HCT116 (cell line): ENCODE measurements at regions not wholly inside any gene's neighbourhood (a gene's known extent, or its start where the extent isn't known, plus 50 kb on each side); places are given as distances from the start of the nearest gene placed in this dataset.

Experiments
- ATAC-seq: fragments of 200-7000 bp; cut with Tn5 transposase; 2 replicates; pipeline ENCODE4 v1.9.1; 2020; ENCODE audit warnings: mild to moderate bottlenecking, moderate library complexity
- BruUV-seq: library from RNA; stranded (reverse); fragments of 400-500 nt; replicated peaks from 2 replicates; lab custom pipeline; 2021; lab: Mats Ljungman, UMichigan
- CTCF ChIA-PET: fragments of 300-600 bp; sonication (Branson Sonifier 250); formaldehyde crosslinking; loops from one replicate; lab custom pipeline; 2021; ENCODE audit warnings: antibody characterized with exemption; lab: Charles Lee
- POLR2A ChIA-PET: fragments of 300-600, 350-600 bp; sonication (Branson Sonifier 250); formaldehyde crosslinking; loops from one replicate; lab custom pipeline; 2021; ENCODE audit warnings: antibody characterized with exemption; lab: Charles Lee
- RAD21 ChIA-PET, 2 experiments: fragments of 300-600 bp; sonication (Branson Sonifier 250); formaldehyde crosslinking; loops; one replicate each; lab custom pipeline; 2023; ENCODE audit warnings: low total read pairs in 2 of 2; ENCODE audit not compliant: uncharacterized antibody in 2 of 2, unreplicated experiment in 2 of 2, low non-redundant PET in 1 of 2; lab: Charles Lee
- DNase-seq: peaks from one replicate; pipeline ENCODE4 v3.0.0-alpha.2; 2010; ENCODE audit warnings: low read depth, low spot score
- H2AFZ ChIP-seq: fragments of 200-600 bp; shearing (Covaris generic), sonication (generic); 2 replicates; pipeline ENCODE4 v1.6.1; 2017; ENCODE audit warnings: low read depth, mixed run types, mixed read lengths, antibody characterized with exemption, low read length; ENCODE audit not compliant: poor library complexity, severe bottlenecking
- H3K27ac ChIP-seq: 2 replicates; pipeline ENCODE4 v1.5.1; 2012; ENCODE audit warnings: low read depth, low read length
- H3K27me3 ChIP-seq: fragments of 200-600 bp; sonication (generic); 2 replicates; pipeline ENCODE4 v1.6.1; 2016; ENCODE audit warnings: mixed run types, low read length, mixed read lengths; ENCODE audit not compliant: insufficient read depth
- H3K36me3 ChIP-seq, 2 experiments: fragments of 200-500 bp in 1 of 2; fragments of 200-600 bp in 1 of 2; sonication (Bioruptor generic) in 1 of 2; sonication (generic) in 1 of 2; 2 replicates each; pipeline versions ENCODE4 v1.5.1 to v1.6.1; 2014 to 2016; ENCODE audit warnings: low read length in 2 of 2, inconsistent platforms in 1 of 2, mixed read lengths in 1 of 2, mixed run types in 1 of 2; ENCODE audit not compliant: insufficient read depth in 2 of 2, control insufficient read depth in 1 of 2
- H3K4me1 ChIP-seq, 2 experiments: fragments of 200-600 bp in 1 of 2; sonication (generic) in 1 of 2; 2 replicates each; pipeline versions ENCODE4 v1.5.1 to v1.6.1; 2012 to 2017; ENCODE audit warnings: low read length in 2 of 2, inconsistent platforms in 1 of 2, mild to moderate bottlenecking in 1 of 2, mixed read lengths in 1 of 2, mixed run types in 1 of 2, moderate library complexity in 1 of 2; ENCODE audit not compliant: insufficient read depth in 2 of 2, control insufficient read depth in 1 of 2
- H3K4me2 ChIP-seq: fragments of 200-600 bp; sonication (generic); 2 replicates; pipeline ENCODE4 v1.6.1; 2017; ENCODE audit warnings: mixed run types, low read length, mixed read lengths
- H3K4me3 ChIP-seq, 2 experiments: fragments of 200-600 bp in 1 of 2; sonication (generic) in 1 of 2; replicated peaks in 1 of 2; 2 replicates each; pipeline ENCODE4 v1.5.1; 2011 to 2016; ENCODE audit warnings: low read length in 2 of 2, control low read depth in 1 of 2, low read depth in 1 of 2, mild to moderate bottlenecking in 1 of 2, mixed read lengths in 1 of 2, mixed run types in 1 of 2
- H3K79me2 ChIP-seq: fragments of 200-600 bp; sonication (generic); 2 replicates; pipeline ENCODE4 v1.6.1; 2017; ENCODE audit warnings: mild to moderate bottlenecking, mixed run types, low read length, moderate library complexity, mixed read lengths; ENCODE audit not compliant: insufficient read depth
- H3K9ac ChIP-seq: fragments of 200-600 bp; sonication (generic); 2 replicates; pipeline ENCODE4 v1.6.1; 2016; ENCODE audit warnings: low read length, mixed read lengths
- H3K9me2 ChIP-seq: fragments of 200-600 bp; sonication (generic), shearing (Covaris generic); 2 replicates; pipeline ENCODE4 v1.6.1; 2017; ENCODE audit warnings: mixed run types, mild to moderate bottlenecking, moderate library complexity; ENCODE audit not compliant: insufficient read depth
- H3K9me3 ChIP-seq, 2 experiments: fragments of 200-500 bp in 1 of 2; fragments of 200-600 bp in 1 of 2; sonication (Bioruptor generic) in 1 of 2; sonication (generic) in 1 of 2; 2 replicates each; pipeline ENCODE4 v1.6.1; 2014 to 2017; ENCODE audit warnings: low read length in 2 of 2, mixed read lengths in 2 of 2, inconsistent platforms in 1 of 2, low read depth in 1 of 2, mild to moderate bottlenecking in 1 of 2, mixed run types in 1 of 2, moderate library complexity in 1 of 2; ENCODE audit not compliant: control insufficient read depth in 1 of 2, insufficient read depth in 1 of 2
- H4K20me1 ChIP-seq: fragments of 200-600 bp; sonication (generic), shearing (Covaris generic); 2 replicates; pipeline ENCODE4 v1.6.1; 2017; ENCODE audit warnings: mixed run types, mild to moderate bottlenecking, moderate library complexity; ENCODE audit not compliant: insufficient read depth
- CBX3 ChIP-seq: IDR thresholded peaks from 2 replicates; pipeline ENCODE4 v1.6.1; 2012; ENCODE audit warnings: low read depth
- EGR1 ChIP-seq: IDR thresholded peaks from 2 replicates; pipeline ENCODE4 v1.6.1; 2012; ENCODE audit warnings: low read depth
- EZH2phosphoT487 ChIP-seq: fragments of 200-600 bp; IDR thresholded peaks from 2 replicates; pipeline ENCODE4 v1.6.1; 2018; ENCODE audit warnings: antibody characterized with exemption, borderline replicate concordance
- POLR2A ChIP-seq: IDR thresholded peaks from 2 replicates; pipeline ENCODE4 v1.7.0; 2011; ENCODE audit warnings: borderline replicate concordance; ENCODE audit not compliant: insufficient read depth, insufficient read length; ENCODE audit errors: extremely low read depth
- POLR2AphosphoS5 ChIP-seq: IDR thresholded peaks from 2 replicates; pipeline ENCODE4 v1.6.1; 2011; ENCODE audit warnings: mild to moderate bottlenecking, low read depth, low read length, moderate library complexity
- TCF7L2 ChIP-seq: IDR thresholded peaks from 2 replicates; pipeline ENCODE4 v1.7.0; 2011; ENCODE audit warnings: borderline replicate concordance, inconsistent platforms; ENCODE audit not compliant: insufficient read depth, insufficient read length; ENCODE audit errors: extremely low read depth
- YY1 ChIP-seq: IDR thresholded peaks from 2 replicates; pipeline ENCODE4 v1.6.1; 2011; ENCODE audit warnings: low read length, low read depth, moderate library complexity, mild to moderate bottlenecking; ENCODE audit not compliant: insufficient replicate concordance; ENCODE audit errors: extremely low read depth
- intact Hi-C: fragments of 100-400 bp; cut with micrococcal nuclease; formaldehyde crosslinking; loops from 2 replicates; pipeline ENCODE4 v1.10.0; 2022
- TF ChIP-seq, protein P1 (sequence below), 3 experiments: fragments of 200-600 bp in 1 of 3; sonication (generic) in 1 of 3; IDR thresholded peaks in 2 of 3; conservative IDR thresholded peaks in 1 of 3; 2 replicates each; pipeline ENCODE4 v1.5.1; 2012 to 2017; ENCODE audit warnings: low read depth in 2 of 3, low read length in 2 of 3, antibody characterized with exemption in 1 of 3, borderline replicate concordance in 1 of 3, control low read depth in 1 of 3, mild to moderate bottlenecking in 1 of 3, mixed read lengths in 1 of 3, mixed run types in 1 of 3, moderate library complexity in 1 of 3; ENCODE audit not compliant: insufficient read depth in 1 of 3

DNA sequence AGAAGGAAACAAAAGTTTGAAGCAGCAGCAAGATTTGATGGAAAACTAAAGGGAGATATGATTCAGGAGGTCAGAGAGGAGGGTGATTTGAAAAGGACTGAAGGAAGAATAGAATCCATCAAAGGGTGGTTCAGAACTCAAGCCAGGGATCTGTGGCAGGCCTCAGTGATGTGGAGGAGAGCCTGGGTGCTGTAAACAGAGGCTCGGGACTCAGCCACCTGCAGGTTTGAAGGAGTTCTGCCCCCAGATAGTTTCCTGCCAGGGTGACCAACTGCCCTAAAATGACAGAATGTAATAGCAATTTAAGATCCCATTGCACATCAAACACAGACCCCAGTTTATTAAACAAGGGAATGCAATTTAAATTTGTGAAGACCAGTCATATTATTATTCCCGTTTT, 204.0 kb upstream of the FAT1 start:
- no peak for TF ChIP-seq TCF7L2
- TF ChIP-seq, protein P1, sequence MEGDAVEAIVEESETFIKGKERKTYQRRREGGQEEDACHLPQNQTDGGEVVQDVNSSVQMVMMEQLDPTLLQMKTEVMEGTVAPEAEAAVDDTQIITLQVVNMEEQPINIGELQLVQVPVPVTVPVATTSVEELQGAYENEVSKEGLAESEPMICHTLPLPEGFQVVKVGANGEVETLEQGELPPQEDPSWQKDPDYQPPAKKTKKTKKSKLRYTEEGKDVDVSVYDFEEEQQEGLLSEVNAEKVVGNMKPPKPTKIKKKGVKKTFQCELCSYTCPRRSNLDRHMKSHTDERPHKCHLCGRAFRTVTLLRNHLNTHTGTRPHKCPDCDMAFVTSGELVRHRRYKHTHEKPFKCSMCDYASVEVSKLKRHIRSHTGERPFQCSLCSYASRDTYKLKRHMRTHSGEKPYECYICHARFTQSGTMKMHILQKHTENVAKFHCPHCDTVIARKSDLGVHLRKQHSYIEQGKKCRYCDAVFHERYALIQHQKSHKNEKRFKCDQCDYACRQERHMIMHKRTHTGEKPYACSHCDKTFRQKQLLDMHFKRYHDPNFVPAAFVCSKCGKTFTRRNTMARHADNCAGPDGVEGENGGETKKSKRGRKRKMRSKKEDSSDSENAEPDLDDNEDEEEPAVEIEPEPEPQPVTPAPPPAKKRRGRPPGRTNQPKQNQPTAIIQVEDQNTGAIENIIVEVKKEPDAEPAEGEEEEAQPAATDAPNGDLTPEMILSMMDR (IDR thresholded peaks at IDR 0.05 in 2 of 3, conservative IDR thresholded peaks at IDR 0.05 in 1 of 3; ENCODE audit: borderline replicate concordance in 1 of 3, insufficient read depth in 1 of 3, low read depth in 2 of 3, low read length in 2 of 3): peak in 1 of 3 experiments; percentile 43; a peak in 2 of 6 replicates
- Histone ChIP-seq H3K9ac (peak overlapping the region; percentile 33), H4K20me1 (no peaks in the 10 kb centered on the region), H3K4me2 (peak overlapping the region; percentile 65), H3K9me2 (no peaks in the 10 kb centered on the region), H3K27ac (peak overlapping the region; percentile 76), H3K27me3 (no peaks in the 10 kb centered on the region), H3K79me2 (peaks cover 9% of the 10 kb centered on the region), H2AFZ (peak overlapping the region; percentile 35), H3K9me3 (no peaks in the 10 kb centered on the region), H3K4me3 (no peak overlapping the region), H3K4me1 (peaks cover 54 to 83% of the 10 kb centered on the region in 2 experiments), H3K36me3 (no peaks in the 10 kb centered on the region)
- peak; percentile 60 for DNase-seq
- ChIA-PET POLR2A (interaction anchor here (1.9 to 2.0 kb wide), 2 partner anchors 10 to 83 kb away, joined by 5 to 10 read pairs; no protein-coding TSS in a partner anchor), RAD21 (no interaction called here), CTCF (no interaction called here)
- intact Hi-C loops: no loop called here
- ATAC-seq: peak; percentile 53
- BruUV-seq: no TSS peak

GRCh38 chr4:186930024-186930423, 206.4 kb upstream of the FAT1 start:
- Histone ChIP-seq H3K4me2 (peak overlapping the region; percentile 76), H3K9me3 (no peaks in the 10 kb centered on the region), H3K36me3 (no peaks in the 10 kb centered on the region), H3K4me1 (peaks cover 63 to 89% of the 10 kb centered on the region in 2 experiments), H3K27ac (peak overlapping the region; percentile 77), H3K9me2 (no peaks in the 10 kb centered on the region), H4K20me1 (no peaks in the 10 kb centered on the region), H3K79me2 (peaks cover 13% of the 10 kb centered on the region), H3K4me3 (peak overlapping the region; percentile 42 to 54), H3K27me3 (no peaks in the 10 kb centered on the region), H3K9ac (peak overlapping the region; percentile 65), H2AFZ (no peak overlapping the region)
- no TSS peak for BruUV-seq
- no peak for DNase-seq
- ATAC-seq: peak; percentile 29
- CTCF ChIA-PET: no interaction called here
- RAD21 ChIA-PET: no interaction called here
- POLR2A ChIA-PET: interaction anchor here (1.3 to 4.3 kb wide), 4 partner anchors 10 to 85 kb away, joined by 3 to 20 read pairs (median 4); no protein-coding TSS in a partner anchor
- peak; percentile 42 for TF ChIP-seq YY1
- TF ChIP-seq POLR2A: peak; percentile 57
- no peak for TF ChIP-seq CBX3
- no peak for TF ChIP-seq EGR1
- TF ChIP-seq POLR2AphosphoS5: peak; percentile 53; the same call in 1 of the 2 replicates
- no peak for TF ChIP-seq EZH2phosphoT487
- intact Hi-C loops: loop anchor here (5.0 kb wide), 1 partner anchor 108 kb away; no protein-coding TSS in a partner anchor
